HG02870 (cell line): ENCODE measurements at regions not wholly inside any gene's neighbourhood (a gene's known extent, or its start where the extent isn't known, plus 50 kb on each side); places are given as distances from the start of the nearest gene placed in this dataset.
"Not testable (repeated sequence)": the region's sequence is repeated elsewhere in the genome, so short reads cannot be mapped to it uniquely, and the experiment has no call there.

Experiments used
- ATAC-seq: cut with Tn5 transposase; IDR thresholded peaks from one replicate; pipeline ENCODE4 v1.9.1; 2021; ENCODE audit warnings: mild to moderate bottlenecking, moderate library complexity; ENCODE audit not compliant: unreplicated experiment

- ATAC-seq = not testable (repeated sequence)
Measured at GRCh38 chr14:87734577-87735360, 258.2 kb downstream of the GALC start.

- ATAC-seq = not testable (repeated sequence)
Measured at GRCh38 chr14:87733115-87733514, 259.9 kb downstream of the GALC start.

GRCh38 chr14:87732562-87732961 lies 260.4 kb downstream of the GALC start:
- no peak for ATAC-seq

- no peak for ATAC-seq
Measured at GRCh38 chr14:87725318-87725717, 267.7 kb downstream of the GALC start.

- no peak for ATAC-seq
Measured at GRCh38 chr14:87712396-87713090, 280.4 kb downstream of the GALC start.

- no peak for ATAC-seq
Measured at GRCh38 chr14:87705439-87705896, 287.5 kb downstream of the GALC start.

GRCh38 chr14:87698481-87698880 lies 294.5 kb downstream of the GALC start:
- ATAC-seq = no peak

GRCh38 chr14:87696485-87696884 lies 296.5 kb downstream of the GALC start:
- no peak for ATAC-seq

GRCh38 chr14:87691042-87691881 lies 301.7 kb downstream of the GALC start:
- no peak for ATAC-seq

- ATAC-seq = no peak
Measured at GRCh38 chr14:87690076-87690613, 302.8 kb downstream of the GALC start.

GRCh38 chr14:87688524-87688923 lies 304.5 kb downstream of the GALC start:
- no peak for ATAC-seq

- no peak for ATAC-seq
Measured at GRCh38 chr14:87687420-87687819, 305.6 kb downstream of the GALC start.

GRCh38 chr14:87686746-87687145 lies 306.2 kb downstream of the GALC start:
- no peak for ATAC-seq

GRCh38 chr14:87679866-87680265 lies 313.1 kb downstream of the GALC start:
- no peak for ATAC-seq

- ATAC-seq = no peak
Measured at GRCh38 chr14:87678624-87679023, 314.4 kb downstream of the GALC start.

- ATAC-seq = no peak
Measured at GRCh38 chr14:87676814-87677437, 316.1 kb downstream of the GALC start.

GRCh38 chr14:87667659-87668058 lies 325.3 kb downstream of the GALC start:
- no peak for ATAC-seq

GRCh38 chr14:87656315-87656714 lies 336.7 kb downstream of the GALC start:
- ATAC-seq = no peak

GRCh38 chr14:87652278-87652677 lies 340.7 kb downstream of the GALC start:
- no peak for ATAC-seq

GRCh38 chr14:87644689-87645088 lies 348.3 kb downstream of the GALC start:
- ATAC-seq = no peak

GRCh38 chr14:87643005-87643404 lies 350.0 kb downstream of the GALC start:
- no peak for ATAC-seq
